Kidney (tissue), 13 donors: ENCODE measurements at regions not wholly inside any gene's neighbourhood (a gene's known extent, or its start where the extent isn't known, plus 50 kb on each side); places are given as distances from the start of the nearest gene placed in this dataset.
"Not testable (repeated sequence)": the region's sequence is repeated elsewhere in the genome, so short reads cannot be mapped to it uniquely, and the experiment has no call there.

Source experiments
- DNase-seq, 5 donors: peaks; one replicate each; pipeline ENCODE4 v3.0.0-alpha.2; 2013 to 2020
- FAIRE-seq: peaks from 2 replicates; lab custom pipeline; 2012; peaks lifted over from hg19 to GRCh38; lab: Jason Lieb, UNC
- H3K27ac ChIP-seq, 2 donors: one replicate each; pipeline ENCODE4 v1.7.0; 2013; ENCODE audit warnings: low read depth in 2 of 2, low read length in 2 of 2, inconsistent platforms in 1 of 2
- H3K27me3 ChIP-seq: one replicate; pipeline ENCODE4 v1.7.1; 2013; ENCODE audit warnings: low read length, inconsistent platforms; ENCODE audit not compliant: control insufficient read depth, insufficient read depth
- H3K36me3 ChIP-seq, 3 donors: one replicate each; pipeline versions ENCODE4 v1.7.0 to v1.7.1; 2013; ENCODE audit warnings: low read length in 3 of 3, control low read depth in 1 of 3, inconsistent platforms in 1 of 3; ENCODE audit not compliant: insufficient read depth in 3 of 3, control insufficient read depth in 2 of 3
- H3K4me1 ChIP-seq, 3 donors: one replicate each; pipeline versions ENCODE4 v1.7.0 to v1.7.1; 2013; ENCODE audit warnings: low read length in 3 of 3, inconsistent platforms in 1 of 3, low read depth in 1 of 3; ENCODE audit not compliant: control insufficient read depth in 2 of 3, insufficient read depth in 2 of 3
- H3K4me3 ChIP-seq, 3 donors: one replicate each; pipeline versions ENCODE4 v1.7.0 to v1.8.1; 2013; ENCODE audit warnings: low read length in 3 of 3, control low read depth in 1 of 3, inconsistent platforms in 1 of 3
- H3K9ac ChIP-seq, 3 donors: one replicate each; pipeline versions ENCODE4 v1.7.0 to v1.7.1; 2013; ENCODE audit warnings: low read length in 3 of 3, control low read depth in 1 of 3, inconsistent platforms in 1 of 3
- H3K9me3 ChIP-seq, 3 donors: one replicate each; pipeline versions ENCODE4 v1.7.0 to v1.7.1; 2013; ENCODE audit warnings: low read length in 3 of 3, control low read depth in 1 of 3, inconsistent platforms in 1 of 3; ENCODE audit not compliant: control insufficient read depth in 2 of 3, insufficient read depth in 1 of 3
- CTCF ChIP-seq: IDR thresholded peaks from 3 replicates; pipeline ENCODE4 v1.5.1; 2012; ENCODE audit warnings: mild to moderate bottlenecking, moderate library complexity, borderline replicate concordance; ENCODE audit not compliant: insufficient read depth; ENCODE audit errors: extremely low read depth
- intact Hi-C: fragments of 100-400 bp; cut with DNase I; formaldehyde crosslinking; loops from one replicate; pipeline ENCODE4 v1.11.1; 2022
- donor health status: control.
- donor health status: control.
- donor health status: control.
- donor health status: control.
- donor health status: control.
- donor health status: DM: yes; HTN: yes; CAD: no.
- donor health status: Normal renal cell carcinoma (clear cell type).

GRCh38 chr1:157326173-157326859 lies 188.1 kb upstream of the ETV3 start:
- Histone ChIP-seq H3K4me1 (no peaks in the 10 kb centered on the region), H3K27me3 (no peaks in the 10 kb centered on the region), H3K27ac (no peak overlapping the region), H3K9me3 (no peaks in the 10 kb centered on the region), H3K9ac (no peak overlapping the region), H3K36me3 (no peaks in the 10 kb centered on the region), H3K4me3 (no peak overlapping the region)
- intact Hi-C loops = no loop called here
- TF ChIP-seq CTCF = no peak
- DNase-seq (no peak), FAIRE-seq (no peak)

GRCh38 chr1:157325220-157325619 lies 187.0 kb upstream of the ETV3 start:
- H3K9me3 ChIP-seq = no peaks in the 10 kb centered on the region
- no peak overlapping the region for H3K9ac ChIP-seq
- no peaks in the 10 kb centered on the region for H3K36me3 ChIP-seq
- FAIRE-seq (no peak), DNase-seq (no peak)
- TF ChIP-seq CTCF = no peak
- no peak overlapping the region for H3K4me3 ChIP-seq
- H3K27ac ChIP-seq = no peak overlapping the region
- intact Hi-C loops = no loop called here
- no peaks in the 10 kb centered on the region for H3K4me1 ChIP-seq
- no peaks in the 10 kb centered on the region for H3K27me3 ChIP-seq

- intact Hi-C loops, DNase-seq, FAIRE-seq: not testable (repeated sequence)
Measured at GRCh38 chr1:157321972-157322371, 183.8 kb upstream of the ETV3 start.

GRCh38 chr1:157319567-157319966 lies 181.4 kb upstream of the ETV3 start:
- H3K27ac ChIP-seq = no peak overlapping the region
- no peak overlapping the region for H3K4me3 ChIP-seq
- no peaks in the 10 kb centered on the region for H3K27me3 ChIP-seq
- no peaks in the 10 kb centered on the region for H3K36me3 ChIP-seq
- no peak for FAIRE-seq
- intact Hi-C loops = no loop called here
- H3K4me1 ChIP-seq = no peaks in the 10 kb centered on the region
- peaks cover 0 to 6% (median 0%) of the 10 kb centered on the region in 3 donors for H3K9me3 ChIP-seq
- no peak for TF ChIP-seq CTCF
- DNase-seq = no peak
- no peak overlapping the region for H3K9ac ChIP-seq

More at GRCh38 chr1:157321972-157322371, 183.8 kb upstream of the ETV3 start:
- not testable (repeated sequence) for H3K4me1 ChIP-seq, H3K27ac ChIP-seq, H3K36me3 ChIP-seq, H3K9me3 ChIP-seq, H3K9ac ChIP-seq, H3K27me3 ChIP-seq, H3K4me3 ChIP-seq

- H3K9me3 ChIP-seq, FAIRE-seq, H3K27me3 ChIP-seq, H3K36me3 ChIP-seq, H3K9ac ChIP-seq, H3K27ac ChIP-seq, intact Hi-C loops, DNase-seq, H3K4me1 ChIP-seq, H3K4me3 ChIP-seq: not testable (repeated sequence)
Measured at GRCh38 chr1:157317229-157317628, 179.0 kb upstream of the ETV3 start.
